AG08396 (cell line): ENCODE measurements at regions not wholly inside any gene's neighbourhood (a gene's known extent, or its start where the extent isn't known, plus 50 kb on each side); places are given as distances from the start of the nearest gene placed in this dataset.
"Not testable (repeated sequence)": the region's sequence is repeated elsewhere in the genome, so short reads cannot be mapped to it uniquely, and the experiment has no call there.

Experiments used
- DNase-seq: peaks from one replicate; pipeline ENCODE4 v3.0.0; 2012; ENCODE audit warnings: low spot score, mixed read lengths

DNA sequence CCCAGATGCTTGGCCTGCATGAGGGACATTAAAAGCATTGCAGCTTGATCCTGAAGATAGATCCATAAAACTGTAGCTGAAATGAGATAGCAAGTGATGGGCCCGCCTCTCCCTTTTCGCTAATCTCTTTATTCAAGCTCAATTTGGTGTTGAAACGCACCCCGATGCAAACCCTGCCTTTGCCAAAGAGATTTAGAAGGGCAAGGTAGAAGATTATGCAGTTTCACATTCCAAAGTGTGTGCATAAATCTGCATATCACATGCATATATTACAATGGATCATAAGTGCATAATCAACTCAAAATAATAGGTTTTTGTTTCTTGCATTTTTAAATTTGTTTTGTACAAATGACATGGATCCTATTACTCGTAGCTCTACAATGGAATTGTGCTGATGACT is 80.1 kb upstream of the SHANK2 start:
- no peak for DNase-seq

DNA sequence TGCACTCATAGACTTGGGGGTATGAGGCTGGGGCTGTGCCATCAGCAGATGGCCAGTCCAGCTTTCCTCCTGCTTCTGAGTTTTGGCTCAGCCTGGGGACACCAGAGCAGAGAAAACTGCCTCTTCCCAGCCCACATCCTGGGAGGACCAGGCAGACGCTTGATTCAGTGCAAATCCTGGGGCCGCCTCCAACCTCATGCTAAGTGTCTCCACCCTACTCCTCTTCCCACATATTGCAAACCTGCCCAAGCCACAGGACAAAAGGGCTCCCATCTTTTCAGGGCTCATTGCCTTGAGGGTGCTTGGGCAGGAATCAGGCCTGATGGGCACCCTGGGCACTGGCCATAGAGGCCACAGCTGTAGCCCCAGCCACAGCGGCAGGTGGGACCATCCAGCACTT is 79.7 kb upstream of the SHANK2 start:
- no peak for DNase-seq

DNA sequence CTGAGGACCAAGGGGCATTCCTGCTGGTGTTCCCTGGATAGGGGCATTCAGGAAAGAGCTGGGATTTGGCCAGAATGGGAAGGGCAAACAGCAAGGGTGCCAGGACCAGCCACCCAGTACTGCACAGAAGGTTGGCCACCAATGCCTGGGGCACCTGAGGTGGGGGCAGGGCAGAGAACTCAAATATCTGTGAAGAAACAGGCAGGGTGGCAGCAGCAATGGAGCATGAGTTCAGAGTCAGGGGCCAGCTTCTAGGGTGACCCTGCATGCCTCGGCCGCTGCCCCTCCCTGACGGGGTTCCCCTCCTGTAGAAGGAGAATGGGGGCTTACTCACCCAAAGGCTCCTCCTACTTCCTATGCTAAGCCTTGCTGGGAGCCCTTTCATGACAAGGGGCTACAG is 79.3 kb upstream of the SHANK2 start:
- DNase-seq: no peak

DNA sequence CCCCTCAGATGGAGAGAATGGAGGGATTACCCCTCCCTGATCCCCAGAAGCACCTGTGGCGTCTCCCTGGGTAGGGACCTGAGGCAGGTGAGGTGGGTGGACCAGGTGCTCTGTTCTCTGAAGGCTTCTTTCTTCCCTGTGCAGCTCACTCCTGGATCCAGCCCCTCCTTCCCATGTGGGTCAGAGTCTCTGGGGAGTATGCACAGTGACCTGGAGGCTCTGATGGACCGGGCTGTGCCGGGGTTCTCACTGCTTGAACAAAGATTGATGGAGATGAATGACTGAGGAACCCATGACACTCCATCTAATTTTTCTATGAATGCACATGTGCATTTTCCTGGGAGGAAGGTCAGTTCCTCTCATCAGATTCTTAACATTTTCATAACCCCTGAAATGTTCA is 78.6 kb upstream of the SHANK2 start:
- DNase-seq: no peak

DNA sequence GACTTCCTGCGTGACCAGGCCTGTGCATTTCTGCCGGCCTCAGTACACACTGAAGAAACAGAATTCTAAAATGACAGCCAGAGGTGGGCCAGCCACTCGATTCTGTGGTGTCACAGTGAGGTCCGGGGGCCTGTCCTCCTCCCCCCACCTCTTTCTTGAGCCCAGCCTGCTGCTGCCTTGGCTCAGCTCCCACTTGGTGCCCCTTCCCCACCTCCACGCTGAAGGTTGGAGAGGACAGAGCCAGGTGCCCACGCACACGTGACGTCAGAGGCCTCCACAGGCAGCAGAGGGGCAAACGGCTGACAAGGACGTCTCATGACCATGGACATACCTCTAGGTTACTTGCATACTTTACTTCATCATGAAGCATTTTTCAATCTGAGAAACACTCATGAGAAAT is 78.0 kb upstream of the SHANK2 start:
- DNase-seq: no peak

DNA sequence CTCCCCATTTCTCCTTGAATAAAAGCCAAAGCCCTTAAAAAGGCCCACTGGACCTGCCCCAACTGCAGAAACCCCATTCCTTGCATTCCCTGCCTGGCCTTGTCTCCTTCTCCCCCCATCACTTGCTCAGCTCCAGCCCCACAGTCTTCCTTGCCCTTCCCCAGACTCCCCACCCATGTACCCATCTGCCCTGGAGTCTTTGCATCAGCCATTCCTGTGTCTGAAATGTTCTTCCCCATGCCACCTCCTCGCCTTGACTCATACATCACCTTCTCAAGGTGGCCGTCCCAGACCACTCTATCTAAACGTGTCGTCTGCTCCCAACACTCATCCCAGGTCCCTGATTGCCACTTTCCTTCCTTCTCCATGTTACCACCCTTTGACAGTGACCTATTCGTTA is 77.4 kb upstream of the SHANK2 start:
- no peak for DNase-seq

DNA sequence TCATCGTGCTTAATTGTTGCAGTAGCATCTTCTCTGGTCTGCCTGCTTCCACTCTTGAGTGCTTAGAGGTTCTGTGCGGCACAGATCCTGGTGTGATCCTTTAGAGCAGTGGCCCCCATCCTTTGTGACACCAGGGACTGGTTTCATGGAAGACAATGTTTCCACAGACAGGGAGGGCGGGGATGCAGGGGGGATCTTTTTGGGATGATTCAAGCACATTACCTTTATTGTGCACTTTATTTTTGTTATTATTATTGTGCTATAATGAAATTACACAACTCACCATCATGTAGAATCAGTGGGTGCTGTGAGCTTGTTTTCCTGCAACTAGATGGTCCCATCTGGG is 76.8 kb upstream of the SHANK2 start:
- no peak for DNase-seq

DNA sequence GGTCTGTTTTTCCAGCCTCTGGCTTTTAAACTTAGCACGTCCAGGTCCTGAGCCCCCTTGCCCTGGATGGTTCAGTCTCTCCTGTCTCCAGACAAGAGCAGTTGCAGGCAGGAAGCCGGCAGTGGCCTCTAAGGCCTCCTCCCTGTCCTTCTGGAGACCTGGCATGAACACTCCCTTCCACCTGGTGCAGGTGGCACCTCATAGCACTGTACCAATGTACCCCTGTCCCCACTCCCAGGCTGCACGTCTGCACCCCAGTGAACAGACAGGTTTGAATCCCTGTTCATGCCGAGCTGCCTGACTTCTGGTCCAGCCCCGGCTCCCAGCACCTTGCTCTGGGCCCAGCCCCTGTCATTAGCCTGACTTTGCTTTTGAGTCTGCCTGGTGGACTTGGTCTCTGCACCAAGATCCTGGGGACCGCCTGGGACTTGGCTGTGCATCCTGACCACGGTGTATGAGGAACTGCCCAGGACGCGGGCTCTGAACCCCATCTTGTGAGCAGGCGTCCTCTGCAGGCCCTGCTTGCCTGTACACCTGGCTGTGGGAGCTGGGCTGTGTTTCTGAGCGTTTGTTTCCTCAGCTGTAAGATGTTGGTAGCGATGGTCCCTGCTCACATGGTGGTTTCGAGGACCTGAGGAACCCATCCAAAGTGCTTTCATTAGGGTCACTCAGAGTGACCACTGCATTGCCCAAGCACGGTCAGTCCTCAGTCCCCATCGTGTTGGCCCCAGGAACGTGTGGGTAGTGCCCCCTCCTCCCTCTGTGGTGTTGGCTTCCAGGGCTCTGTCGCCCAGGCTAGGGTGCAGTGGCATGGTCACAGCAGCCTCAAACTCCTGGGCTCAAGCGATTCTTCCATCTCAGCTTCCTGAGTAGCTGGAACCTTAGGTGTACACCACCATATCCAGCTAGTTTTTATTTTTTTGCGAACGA is 75.0 kb upstream of the SHANK2 start:
- no peak for DNase-seq

DNA sequence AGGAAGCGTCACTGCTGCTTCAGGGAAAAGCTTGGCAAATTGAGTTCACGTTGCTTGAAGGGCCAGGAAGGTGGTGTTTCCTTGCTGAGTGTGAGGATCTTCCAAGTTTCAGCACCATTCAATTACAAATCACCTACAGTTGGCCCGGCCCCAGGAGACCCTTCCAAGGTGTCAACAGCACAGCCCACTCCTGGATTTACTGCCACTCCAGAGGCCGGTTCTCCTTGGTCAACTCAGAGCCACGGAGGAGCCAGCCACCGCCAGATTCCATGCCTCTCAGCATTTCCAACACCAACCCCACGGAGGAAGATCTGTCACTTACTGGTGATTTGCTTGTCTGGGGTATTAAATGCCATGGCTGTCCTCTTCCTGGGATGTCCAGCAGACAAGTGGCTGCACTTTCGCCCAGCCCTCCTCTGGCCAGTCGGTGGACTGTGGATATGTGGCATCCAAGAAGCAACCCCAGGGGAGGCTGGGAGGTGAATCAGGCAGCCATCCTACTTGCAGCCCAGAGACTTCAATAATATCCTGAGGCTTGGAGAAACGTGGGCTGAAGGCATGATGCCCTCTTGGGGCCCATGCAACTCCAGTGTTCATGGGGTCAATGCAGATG is 74.1 kb upstream of the SHANK2 start:
- no peak for DNase-seq

DNA sequence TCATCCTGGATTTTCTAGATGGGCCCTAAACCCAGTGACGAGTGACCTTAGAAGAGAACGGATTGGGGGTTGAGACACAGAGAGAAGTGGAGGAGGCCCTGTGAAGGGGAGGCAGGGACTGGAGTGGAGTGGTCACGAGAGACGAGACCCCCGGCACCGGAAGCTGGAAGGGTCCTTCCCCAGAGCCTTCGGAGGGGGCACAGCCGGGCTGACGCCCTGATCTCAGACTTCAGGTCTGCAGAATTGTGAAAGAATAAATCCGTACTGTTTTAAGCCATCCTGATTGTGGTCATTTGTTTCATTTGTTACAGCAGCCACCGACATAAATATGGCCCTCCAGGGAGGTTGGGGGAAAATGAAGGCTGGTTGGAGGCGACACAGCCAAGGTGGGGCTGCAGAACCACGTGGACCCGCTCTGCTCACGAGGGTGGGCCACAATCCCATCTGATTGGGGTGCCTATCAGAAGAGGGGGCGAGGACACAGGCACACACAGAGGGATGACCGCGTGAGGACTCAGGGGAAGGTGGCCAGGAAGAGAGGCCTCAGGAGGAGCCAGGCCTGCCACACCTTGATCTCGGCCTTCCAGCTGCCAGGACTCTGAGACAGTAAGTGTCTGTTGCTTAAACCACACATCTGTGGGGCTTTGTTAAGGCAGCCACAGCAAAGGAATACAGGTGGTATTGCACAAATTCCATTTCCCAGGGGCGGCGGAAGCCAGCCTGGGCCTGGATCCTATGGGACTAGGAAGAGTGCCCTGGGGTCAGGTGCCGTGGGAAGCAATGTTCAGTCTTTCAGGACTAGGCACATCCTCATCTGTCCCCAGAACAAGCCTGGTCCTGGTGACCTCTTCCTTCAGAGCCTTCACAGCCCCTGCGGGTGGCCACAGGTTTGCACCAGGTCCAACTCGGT is 73.3 kb upstream of the SHANK2 start:
- DNase-seq: no peak

DNA sequence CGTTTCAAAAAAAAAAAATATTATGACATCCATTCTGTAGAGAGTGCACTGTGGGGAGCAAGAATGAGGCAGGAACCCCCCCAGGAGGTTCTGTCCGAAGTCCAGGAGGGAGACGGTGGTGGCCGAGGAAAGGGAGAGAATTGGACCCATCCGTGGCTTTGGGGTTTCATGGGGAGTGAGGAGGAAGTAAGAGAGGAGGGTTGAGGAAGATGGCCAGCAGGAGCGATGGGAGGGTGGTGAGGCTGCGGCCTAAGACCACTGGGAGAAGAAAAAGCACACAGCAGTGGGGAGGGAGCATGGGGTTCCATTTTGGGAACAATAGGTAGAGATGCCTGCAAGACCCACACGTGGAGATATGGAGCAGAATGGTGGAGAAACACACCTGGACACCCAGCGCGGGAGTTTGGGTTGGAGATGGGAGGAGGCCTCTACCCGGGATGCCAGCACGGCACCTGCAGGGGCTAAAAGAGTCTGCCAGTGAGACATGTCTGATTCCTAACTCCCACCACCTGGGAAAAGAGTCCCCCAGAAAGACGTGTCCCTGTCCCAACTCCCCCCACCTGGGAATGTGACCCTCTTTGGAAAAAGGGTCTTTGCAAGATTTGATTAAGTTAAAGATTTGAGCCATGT is 72.5 kb upstream of the SHANK2 start:
- no peak for DNase-seq

DNA sequence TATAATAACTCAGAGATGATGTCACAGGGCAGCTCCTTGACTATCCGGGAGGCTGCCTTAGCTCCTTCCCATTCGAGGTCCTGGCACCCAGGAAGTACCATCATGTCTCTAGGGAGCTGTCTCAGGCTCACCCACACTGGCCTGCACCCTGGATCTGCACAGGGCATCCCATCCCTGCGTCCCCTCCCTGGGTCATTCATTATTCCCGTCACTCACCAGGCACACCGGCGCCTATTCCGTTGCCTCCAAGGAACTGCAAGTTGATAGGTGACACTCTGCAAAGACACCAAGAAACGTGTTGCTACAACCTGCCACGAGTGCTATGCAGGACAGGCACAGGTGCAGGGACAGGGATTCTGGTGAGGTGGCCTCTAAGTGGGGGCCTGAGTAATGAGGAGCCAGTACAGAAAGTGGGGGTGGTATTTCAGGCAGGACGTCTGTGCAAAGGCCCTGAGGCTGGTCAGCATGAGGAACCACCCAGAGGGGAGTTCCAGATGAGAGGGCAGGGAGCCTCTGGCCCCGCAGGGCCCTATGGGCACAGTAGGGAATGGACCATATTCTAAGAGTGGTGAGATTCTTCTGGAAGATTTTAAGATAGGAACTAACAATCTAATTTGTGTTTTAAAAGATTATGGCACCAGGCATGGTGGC is 71.6 kb upstream of the SHANK2 start:
- DNase-seq: no peak

DNA sequence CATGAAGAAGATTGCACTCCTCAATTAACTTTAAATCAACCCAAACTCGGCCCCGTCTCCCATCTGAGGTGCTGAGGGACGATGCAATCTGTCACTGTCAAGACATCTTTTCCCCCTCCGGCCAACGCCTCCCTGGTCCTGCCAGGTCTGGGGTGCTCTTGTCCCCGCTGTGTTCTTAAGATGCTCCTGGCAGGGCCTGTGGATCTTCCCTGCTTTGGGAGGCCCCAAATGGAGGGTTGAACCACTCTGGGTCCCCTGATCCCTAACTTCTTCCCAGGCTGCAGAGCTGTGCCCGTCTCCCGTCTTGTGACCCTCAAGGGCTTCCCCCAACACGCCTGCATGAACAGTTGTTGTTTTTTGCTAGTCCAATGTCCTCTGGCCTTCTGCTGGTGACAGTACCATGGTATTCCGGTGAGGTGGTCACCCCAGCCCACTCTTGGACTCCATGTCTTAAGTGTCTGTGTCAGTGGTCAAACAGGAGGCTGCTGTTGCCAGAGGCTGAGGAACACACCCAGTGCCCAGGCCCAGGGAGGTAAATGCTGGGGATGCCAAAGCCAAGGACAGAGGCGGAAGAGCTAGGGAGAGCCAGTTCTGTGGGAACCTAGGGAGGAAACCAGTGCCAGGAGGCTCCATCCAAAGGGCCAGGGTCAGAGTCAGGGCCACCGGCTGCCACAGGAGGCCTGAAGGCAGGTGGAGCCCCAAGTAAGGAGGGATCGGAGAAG is 70.6 kb upstream of the SHANK2 start:
- DNase-seq: no peak

DNA sequence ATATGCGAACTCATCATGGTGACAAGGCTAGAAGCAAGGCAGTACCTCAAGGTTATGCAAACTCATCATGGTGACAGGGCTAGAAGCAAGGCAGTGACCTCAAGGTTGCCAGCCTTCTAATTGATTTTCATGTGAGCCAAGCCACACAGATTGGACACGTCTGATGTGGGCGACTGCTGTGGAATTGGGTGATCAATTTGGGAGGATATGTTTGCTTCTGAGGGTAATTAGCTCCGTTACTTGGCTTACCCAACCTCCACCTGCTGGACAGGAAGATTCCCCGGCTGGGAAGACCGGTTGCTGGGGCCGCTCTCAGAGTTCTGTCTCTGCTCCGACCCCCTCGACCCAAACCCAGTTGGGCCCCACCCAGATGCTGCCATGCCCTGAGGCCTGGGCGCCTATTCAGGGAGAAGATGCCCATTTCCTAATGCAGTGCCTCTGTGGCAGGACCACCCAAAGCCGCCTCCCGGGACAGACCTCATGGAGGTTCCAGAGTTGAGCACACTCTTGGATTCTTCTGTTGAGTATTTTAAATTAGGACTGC is 69.9 kb upstream of the SHANK2 start:
- DNase-seq: no peak

DNA sequence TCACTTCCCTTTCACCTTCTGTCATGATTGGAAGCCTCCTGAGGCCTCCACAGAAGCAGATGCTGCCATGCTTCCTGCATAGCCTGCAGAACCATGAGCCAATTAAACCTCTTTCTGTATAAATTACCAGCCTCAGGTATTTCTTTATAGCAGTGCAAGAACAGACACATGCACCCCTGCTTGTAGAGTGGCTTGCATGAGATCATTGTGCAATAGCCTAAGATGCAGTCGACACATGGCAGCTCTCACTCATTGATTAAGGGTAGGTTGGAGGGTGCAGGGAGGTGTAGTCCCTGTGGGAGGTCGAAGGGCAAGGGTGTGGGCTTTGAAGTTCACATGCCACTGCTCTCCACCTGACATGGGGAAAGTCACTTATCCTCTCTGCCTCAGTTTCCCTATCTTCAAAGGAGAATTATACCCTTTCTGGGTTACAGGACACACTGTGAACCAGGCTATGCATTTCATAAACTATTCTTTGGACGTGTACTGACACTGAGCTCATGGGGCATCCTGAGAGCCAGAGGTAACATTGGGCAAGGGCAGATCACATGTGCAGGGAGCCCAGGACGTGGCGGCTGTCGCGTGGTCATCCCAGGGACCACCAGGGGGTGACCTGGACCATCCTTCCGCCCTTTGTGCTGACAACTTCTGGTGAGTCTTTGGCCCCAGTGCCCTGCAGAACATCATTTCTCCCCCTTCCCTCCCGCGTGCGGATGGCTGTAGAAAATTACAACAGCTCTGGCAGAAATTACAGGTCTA is 69.2 kb upstream of the SHANK2 start:
- no peak for DNase-seq

DNA sequence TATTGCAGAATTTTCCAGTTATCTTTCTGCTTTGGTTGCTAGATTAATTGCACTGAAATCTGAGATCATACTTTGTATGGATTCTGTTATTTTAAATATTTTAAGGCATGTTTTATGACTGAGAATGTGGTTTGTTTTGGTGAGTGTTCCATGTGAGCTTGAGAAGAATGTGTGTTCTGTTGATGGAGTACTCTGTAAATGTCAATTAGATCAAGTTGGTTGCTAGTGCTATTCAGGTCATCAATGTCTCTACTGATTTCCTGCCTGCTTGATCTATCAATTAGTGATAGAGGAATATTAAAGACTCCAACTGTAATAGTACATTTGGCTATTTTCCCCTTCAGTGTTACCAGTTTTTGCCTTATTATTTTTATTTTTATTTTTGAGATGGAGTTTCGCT is 64.3 kb upstream of the SHANK2 start:
- no peak for DNase-seq

DNA sequence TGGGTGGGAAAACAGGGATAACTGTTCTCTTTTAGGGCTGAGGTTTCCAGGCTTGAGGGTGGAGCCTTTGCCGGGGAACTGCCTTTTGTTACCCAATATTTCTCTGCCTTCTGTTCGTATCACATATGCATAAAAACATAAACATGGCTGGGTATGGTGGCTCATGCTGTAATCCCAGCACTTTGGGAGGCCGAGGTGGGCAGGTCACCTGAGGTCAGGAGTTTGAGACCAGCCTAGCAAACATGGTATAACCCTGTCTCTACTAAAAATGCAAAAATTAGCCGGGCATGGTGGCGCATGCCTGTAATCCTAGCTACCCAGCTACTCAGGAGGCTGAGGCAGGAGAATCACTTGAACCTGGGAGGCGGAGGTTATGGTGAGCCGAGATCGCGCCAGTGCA is 60.2 kb upstream of the SHANK2 start:
- not testable (repeated sequence) for DNase-seq

DNA sequence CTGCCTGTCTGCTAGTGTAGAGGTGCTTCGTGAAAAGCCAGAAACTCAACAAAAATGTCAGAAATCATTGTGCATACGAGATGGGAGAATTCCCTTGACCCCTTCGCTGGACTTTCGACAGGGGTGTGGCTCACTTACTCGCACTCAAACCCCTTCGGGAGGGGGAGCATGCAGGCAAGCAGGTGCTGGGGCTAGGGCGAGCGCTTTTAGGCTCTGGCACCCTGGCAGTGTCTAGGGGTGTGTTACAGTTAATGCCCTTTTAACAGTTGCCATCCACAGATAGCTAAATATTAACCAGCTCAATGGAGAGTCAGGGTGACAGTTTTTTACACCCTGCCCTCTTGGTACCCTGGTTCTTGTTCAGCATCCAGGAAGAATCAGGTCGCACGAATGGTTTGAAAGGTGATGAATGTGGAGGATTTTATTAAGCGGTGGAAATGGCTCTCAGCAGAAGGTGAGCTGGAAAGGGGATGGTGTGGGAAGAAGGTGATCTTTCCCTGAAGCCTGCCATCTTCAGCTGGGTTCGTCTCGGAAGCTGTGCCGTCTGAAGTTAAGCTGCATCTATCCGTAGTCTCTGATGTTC is 59.6 kb upstream of the SHANK2 start:
- DNase-seq: no peak

DNA sequence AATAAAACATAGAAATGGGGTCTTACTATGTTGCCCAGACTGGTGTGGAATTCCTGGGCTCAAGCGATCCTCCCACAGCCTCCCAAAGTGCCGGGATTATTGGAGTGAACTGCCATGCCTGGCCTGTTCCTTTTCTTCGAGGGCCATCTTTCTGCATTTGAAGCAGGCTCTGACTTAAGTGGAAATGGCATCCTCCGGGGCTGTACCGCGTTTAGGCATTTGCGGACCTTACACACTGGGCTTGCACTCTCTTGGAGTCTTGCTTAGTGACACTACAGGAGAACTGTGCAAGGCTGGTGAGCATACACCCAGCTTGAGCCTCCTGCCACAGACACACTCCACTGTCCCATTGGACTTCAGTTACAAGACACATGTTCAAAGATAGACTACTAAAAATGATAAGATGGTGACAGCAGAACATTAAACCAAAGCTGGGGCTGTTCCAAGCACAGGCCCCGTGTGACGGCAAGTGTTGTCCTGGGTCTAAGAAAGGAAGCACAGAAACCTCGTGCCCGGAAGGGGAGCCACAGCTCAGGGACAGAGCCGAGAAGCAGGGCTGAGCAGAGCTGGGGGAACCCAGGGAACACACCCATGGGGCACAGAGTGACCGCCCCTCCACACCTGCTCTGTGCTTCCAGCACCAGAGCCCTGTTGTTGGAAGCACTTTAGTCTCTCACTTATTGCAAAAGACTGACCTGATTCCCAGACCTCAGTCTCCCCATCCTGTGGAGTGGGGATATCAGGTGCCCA is 59.0 kb upstream of the SHANK2 start:
- no peak for DNase-seq
